IPS-18a (cell line): ENCODE measurements at regions not wholly inside any gene's neighbourhood (a gene's known extent, or its start where the extent isn't known, plus 50 kb on each side); places are given as distances from the start of the nearest gene placed in this dataset.

ENCODE experiments used
- H3K27ac ChIP-seq: one replicate; pipeline ENCODE4 v1.5.1; 2013; ENCODE audit warnings: low read length
- H3K27me3 ChIP-seq: one replicate; pipeline ENCODE4 v1.6.1; 2013; ENCODE audit warnings: mild to moderate bottlenecking, low read length; ENCODE audit not compliant: control insufficient read depth, insufficient read depth
- H3K36me3 ChIP-seq: one replicate; pipeline ENCODE4 v1.6.1; 2013; ENCODE audit warnings: low read depth, low read length; ENCODE audit not compliant: control insufficient read depth
- H3K4me1 ChIP-seq: one replicate; pipeline ENCODE4 v1.6.1; 2013; ENCODE audit warnings: low read depth, low read length; ENCODE audit not compliant: control insufficient read depth
- H3K4me3 ChIP-seq: one replicate; pipeline ENCODE4 v1.5.1; 2013; ENCODE audit warnings: low read length
- H3K9ac ChIP-seq: one replicate; pipeline ENCODE4 v1.6.1; 2013; ENCODE audit warnings: mild to moderate bottlenecking, low read length, moderate library complexity
- H3K9me3 ChIP-seq: one replicate; pipeline ENCODE4 v1.6.1; 2013; ENCODE audit warnings: low read depth, low read length; ENCODE audit not compliant: control insufficient read depth

- H3K4me1 ChIP-seq, result no peaks in the 10 kb centered on the region
- H3K27ac ChIP-seq, result no peak overlapping the region
- no peaks in the 10 kb centered on the region for H3K9me3 ChIP-seq
- H3K9ac ChIP-seq, result no peak overlapping the region
- no peak overlapping the region for H3K4me3 ChIP-seq
- no peaks in the 10 kb centered on the region for H3K36me3 ChIP-seq
- H3K27me3 ChIP-seq, result no peaks in the 10 kb centered on the region
These were observed 392.0 kb downstream of the NR2F1-AS1 start for GRCh38 chr5:93188876-93189485.

GRCh38 chr5:93186076-93186682 is 394.8 kb downstream of the NR2F1-AS1 start:
- H3K27me3 ChIP-seq, result no peaks in the 10 kb centered on the region
- no peaks in the 10 kb centered on the region for H3K4me1 ChIP-seq
- H3K36me3 ChIP-seq, result no peaks in the 10 kb centered on the region
- no peak overlapping the region for H3K9ac ChIP-seq
- no peak overlapping the region for H3K4me3 ChIP-seq
- no peak overlapping the region for H3K27ac ChIP-seq
- H3K9me3 ChIP-seq, result no peaks in the 10 kb centered on the region

- H3K27me3 ChIP-seq, result no peaks in the 10 kb centered on the region
- H3K4me3 ChIP-seq, result no peak overlapping the region
- no peaks in the 10 kb centered on the region for H3K4me1 ChIP-seq
- no peaks in the 10 kb centered on the region for H3K36me3 ChIP-seq
- H3K27ac ChIP-seq, result no peak overlapping the region
- no peaks in the 10 kb centered on the region for H3K9me3 ChIP-seq
- no peak overlapping the region for H3K9ac ChIP-seq
These were observed 397.0 kb downstream of the NR2F1-AS1 start for GRCh38 chr5:93184041-93184440.

GRCh38 chr5:93179466-93179865 is 401.6 kb downstream of the NR2F1-AS1 start:
- H3K27me3 ChIP-seq, result no peaks in the 10 kb centered on the region
- no peak overlapping the region for H3K4me3 ChIP-seq
- H3K9ac ChIP-seq, result no peak overlapping the region

GRCh38 chr5:93174930-93175329 is 406.1 kb downstream of the NR2F1-AS1 start:
- Histone ChIP-seq H3K27me3 (no peaks in the 10 kb centered on the region), H3K36me3 (no peaks in the 10 kb centered on the region), H3K9ac (no peak overlapping the region), H3K27ac (no peak overlapping the region), H3K4me1 (no peaks in the 10 kb centered on the region), H3K9me3 (peaks cover 7% of the 10 kb centered on the region), H3K4me3 (no peak overlapping the region)

More at GRCh38 chr5:93179466-93179865, 401.6 kb downstream of the NR2F1-AS1 start:
- Histone ChIP-seq H3K4me1 (no peaks in the 10 kb centered on the region), H3K36me3 (no peaks in the 10 kb centered on the region), H3K27ac (no peak overlapping the region), H3K9me3 (no peaks in the 10 kb centered on the region)

GRCh38 chr5:93165559-93165958 is 415.5 kb downstream of the NR2F1-AS1 start:
- Histone ChIP-seq H3K27ac (no peak overlapping the region), H3K36me3 (no peaks in the 10 kb centered on the region), H3K27me3 (no peaks in the 10 kb centered on the region), H3K4me1 (no peaks in the 10 kb centered on the region), H3K9ac (no peak overlapping the region), H3K9me3 (no peaks in the 10 kb centered on the region), H3K4me3 (no peak overlapping the region)

GRCh38 chr5:93164690-93165089 is 416.3 kb downstream of the NR2F1-AS1 start:
- Histone ChIP-seq H3K4me1 (no peaks in the 10 kb centered on the region), H3K9me3 (no peaks in the 10 kb centered on the region), H3K4me3 (no peak overlapping the region), H3K27me3 (no peaks in the 10 kb centered on the region), H3K27ac (no peak overlapping the region), H3K36me3 (no peaks in the 10 kb centered on the region), H3K9ac (no peak overlapping the region)

- Histone ChIP-seq H3K9me3 (no peaks in the 10 kb centered on the region), H3K4me1 (no peaks in the 10 kb centered on the region), H3K36me3 (no peaks in the 10 kb centered on the region), H3K4me3 (no peak overlapping the region), H3K27me3 (no peaks in the 10 kb centered on the region), H3K9ac (no peak overlapping the region), H3K27ac (no peak overlapping the region)
These were observed 417.9 kb downstream of the NR2F1-AS1 start for GRCh38 chr5:93163010-93163663.

GRCh38 chr5:93161661-93162654 is 419.1 kb downstream of the NR2F1-AS1 start:
- Histone ChIP-seq H3K27me3 (no peaks in the 10 kb centered on the region), H3K4me3 (no peak overlapping the region), H3K4me1 (no peaks in the 10 kb centered on the region), H3K9me3 (no peaks in the 10 kb centered on the region), H3K9ac (no peak overlapping the region), H3K36me3 (no peaks in the 10 kb centered on the region), H3K27ac (no peak overlapping the region)

GRCh38 chr5:93158841-93159240 is 422.2 kb downstream of the NR2F1-AS1 start:
- H3K9ac ChIP-seq, result no peak overlapping the region
- no peaks in the 10 kb centered on the region for H3K36me3 ChIP-seq
- no peaks in the 10 kb centered on the region for H3K27me3 ChIP-seq
- H3K9me3 ChIP-seq, result no peaks in the 10 kb centered on the region
- no peak overlapping the region for H3K27ac ChIP-seq
- no peaks in the 10 kb centered on the region for H3K4me1 ChIP-seq
- H3K4me3 ChIP-seq, result no peak overlapping the region

- H3K4me3 ChIP-seq, result no peak overlapping the region
- no peaks in the 10 kb centered on the region for H3K9me3 ChIP-seq
- no peaks in the 10 kb centered on the region for H3K27me3 ChIP-seq
- no peak overlapping the region for H3K9ac ChIP-seq
- no peaks in the 10 kb centered on the region for H3K4me1 ChIP-seq
- H3K27ac ChIP-seq, result no peak overlapping the region
- no peaks in the 10 kb centered on the region for H3K36me3 ChIP-seq
These were observed 424.5 kb downstream of the NR2F1-AS1 start for GRCh38 chr5:93156566-93156965.
